Lower leg skin (tissue), 3 donors: ENCODE measurements at regions not wholly inside any gene's neighbourhood (a gene's known extent, or its start where the extent isn't known, plus 50 kb on each side); places are given as distances from the start of the nearest gene placed in this dataset.

Experiments
- POLR2A ChIP-seq, 2 donors: fragments of 450-650 bp; IDR thresholded peaks; one replicate each; pipeline ENCODE4 v1.6.1; 2016 to 2017; ENCODE audit warnings: antibody characterized with exemption in 2 of 2, mild to moderate bottlenecking in 1 of 2, moderate library complexity in 1 of 2
- TF ChIP-seq, protein P1 (sequence below), 3 donors: fragments of 450-650 bp; IDR thresholded peaks; one replicate each; pipeline ENCODE4 v1.5.1; 2016; ENCODE audit warnings: antibody characterized with exemption in 3 of 3, mild to moderate bottlenecking in 3 of 3, moderate library complexity in 2 of 3

DNA sequence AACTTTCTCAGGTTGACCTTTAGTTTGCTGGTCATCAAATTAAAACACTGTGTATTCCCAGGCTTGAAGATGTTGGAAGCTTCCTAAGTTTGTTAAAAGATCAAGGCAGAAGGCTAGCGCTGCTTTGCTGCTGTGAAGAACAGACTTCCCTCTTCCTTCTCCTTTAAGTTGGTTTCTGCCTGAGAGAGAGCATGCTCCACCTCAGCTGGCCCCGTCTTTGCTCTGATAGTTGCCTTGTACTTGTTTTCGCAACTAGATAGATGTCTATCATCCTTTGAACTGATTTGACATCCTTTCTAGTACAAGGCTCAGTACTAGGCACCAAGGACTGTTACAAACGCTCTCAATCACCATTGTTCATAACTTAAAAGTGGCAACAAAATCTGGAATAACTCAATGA, 177.8 kb upstream of the MKLN1 start:
- TF ChIP-seq, protein P1, sequence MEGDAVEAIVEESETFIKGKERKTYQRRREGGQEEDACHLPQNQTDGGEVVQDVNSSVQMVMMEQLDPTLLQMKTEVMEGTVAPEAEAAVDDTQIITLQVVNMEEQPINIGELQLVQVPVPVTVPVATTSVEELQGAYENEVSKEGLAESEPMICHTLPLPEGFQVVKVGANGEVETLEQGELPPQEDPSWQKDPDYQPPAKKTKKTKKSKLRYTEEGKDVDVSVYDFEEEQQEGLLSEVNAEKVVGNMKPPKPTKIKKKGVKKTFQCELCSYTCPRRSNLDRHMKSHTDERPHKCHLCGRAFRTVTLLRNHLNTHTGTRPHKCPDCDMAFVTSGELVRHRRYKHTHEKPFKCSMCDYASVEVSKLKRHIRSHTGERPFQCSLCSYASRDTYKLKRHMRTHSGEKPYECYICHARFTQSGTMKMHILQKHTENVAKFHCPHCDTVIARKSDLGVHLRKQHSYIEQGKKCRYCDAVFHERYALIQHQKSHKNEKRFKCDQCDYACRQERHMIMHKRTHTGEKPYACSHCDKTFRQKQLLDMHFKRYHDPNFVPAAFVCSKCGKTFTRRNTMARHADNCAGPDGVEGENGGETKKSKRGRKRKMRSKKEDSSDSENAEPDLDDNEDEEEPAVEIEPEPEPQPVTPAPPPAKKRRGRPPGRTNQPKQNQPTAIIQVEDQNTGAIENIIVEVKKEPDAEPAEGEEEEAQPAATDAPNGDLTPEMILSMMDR (IDR thresholded peaks at IDR 0.05): no peak
- TF ChIP-seq POLR2A (IDR thresholded peaks at IDR 0.05): no peak
